B cell (primary cell): ENCODE measurements at regions not wholly inside any gene's neighbourhood (a gene's known extent, or its start where the extent isn't known, plus 50 kb on each side); places are given as distances from the start of the nearest gene placed in this dataset.

Source experiments
- ATAC-seq: fragments of 200-7000 bp; cut with Tn5 transposase; one replicate; pipeline ENCODE4 v1.10.0; 2021; ENCODE audit warnings: low read depth, mild to moderate bottlenecking, moderate number of reproducible peaks, moderate library complexity
- CTCF ChIA-PET: fragments of 350-600 bp; sonication (Branson Sonifier 250); formaldehyde crosslinking; loops from one replicate; lab custom pipeline; 2021; ENCODE audit warnings: antibody characterized with exemption, inconsistent platforms; lab: Charles Lee
- POLR2A ChIA-PET: fragments of 350-600 bp; sonication (Branson Sonifier 250); formaldehyde crosslinking; loops from one replicate; lab custom pipeline; 2021; ENCODE audit warnings: antibody characterized with exemption; lab: Charles Lee
- DNase-seq: peaks from one replicate; pipeline ENCODE4 v3.0.0; 2013
- H2AFZ ChIP-seq: 2 replicates; pipeline ENCODE4 v1.6.1; 2012; ENCODE audit warnings: mild to moderate bottlenecking, low read depth, low read length; ENCODE audit not compliant: insufficient read depth, poor library complexity, severe bottlenecking
- H3K27ac ChIP-seq, 2 donors: 1 replicate in 1 of 2; 2 replicates in 1 of 2; pipeline ENCODE4 v1.5.1; 2012 to 2013; ENCODE audit warnings: low read length in 2 of 2, mild to moderate bottlenecking in 2 of 2, moderate library complexity in 1 of 2
- H3K27me3 ChIP-seq, 4 experiments: fragments of 200-600 bp in 1 of 4; sonication (generic) in 1 of 4; replicated peaks in 1 of 4; 1 replicate in 2 of 4; 2 replicates in 2 of 4; pipeline versions ENCODE4 v1.6.1 to v1.7.0; 2013 to 2016; ENCODE audit warnings: low read length in 3 of 4, mild to moderate bottlenecking in 2 of 4, mixed read lengths in 1 of 4, moderate library complexity in 1 of 4; ENCODE audit not compliant: insufficient read depth in 4 of 4, control insufficient read depth in 3 of 4; ENCODE audit errors: control extremely low read depth in 1 of 4
- H3K36me3 ChIP-seq, 2 experiments: replicated peaks in 1 of 2; 1 replicate in 1 of 2; 2 replicates in 1 of 2; pipeline versions ENCODE4 v1.6.1 to v1.7.1; 2013; ENCODE audit warnings: low read length in 1 of 2; ENCODE audit not compliant: insufficient read depth in 2 of 2, control insufficient read depth in 1 of 2; ENCODE audit errors: control extremely low read depth in 1 of 2, extremely low read depth in 1 of 2
- H3K4me1 ChIP-seq, 2 donors: fragments of 200-600 bp in 1 of 2; sonication (generic) in 1 of 2; 1 replicate in 1 of 2; 2 replicates in 1 of 2; pipeline versions ENCODE4 v1.5.1 to v1.6.1; 2013 to 2017; ENCODE audit warnings: low read length in 2 of 2; ENCODE audit not compliant: control insufficient read depth in 2 of 2, insufficient read depth in 2 of 2
- H3K4me2 ChIP-seq: replicated peaks from 2 replicates; pipeline ENCODE3; 2012; ENCODE audit warnings: mild to moderate bottlenecking, low read depth, low read length; ENCODE audit not compliant: poor library complexity, severe bottlenecking
- H3K4me3 ChIP-seq, 5 experiments: fragments of 200-600 bp in 1 of 5; sonication (generic) in 1 of 5; 1 replicate in 3 of 5; 2 replicates in 2 of 5; pipeline versions ENCODE4 v1.5.1 to v1.7.0; 2011 to 2016; ENCODE audit warnings: low read length in 4 of 5, mild to moderate bottlenecking in 4 of 5, low read depth in 2 of 5, control low read depth in 1 of 5, moderate library complexity in 1 of 5; ENCODE audit not compliant: insufficient read depth in 1 of 5; ENCODE audit errors: control extremely low read depth in 1 of 5, extremely low read depth in 1 of 5
- H3K79me2 ChIP-seq: fragments of 200-600 bp; sonication (generic); one replicate; pipeline ENCODE4 v1.6.0; 2016; ENCODE audit warnings: low read length; ENCODE audit not compliant: control insufficient read depth, insufficient read depth
- H3K9ac ChIP-seq: fragments of 200-600 bp; sonication (generic); 2 replicates; pipeline ENCODE4 v1.6.1; 2017; ENCODE audit warnings: mild to moderate bottlenecking, low read length, moderate library complexity
- H3K9me3 ChIP-seq, 3 donors: one replicate each; pipeline versions ENCODE4 v1.6.1 to v1.7.1; 2013; ENCODE audit warnings: low read length in 2 of 3; ENCODE audit not compliant: control insufficient read depth in 2 of 3, insufficient read depth in 1 of 3; ENCODE audit errors: control extremely low read depth in 1 of 3
- H4K20me1 ChIP-seq: 2 replicates; pipeline ENCODE4 v1.6.0; 2012; ENCODE audit warnings: mild to moderate bottlenecking, low read length; ENCODE audit not compliant: insufficient read depth, control insufficient read depth, poor library complexity, severe bottlenecking
- H3K27ac Mint-ChIP-seq: one replicate; pipeline ENCODE4 v1.8.0; 2021; ENCODE audit warnings: mixed read lengths
- H3K27me3 Mint-ChIP-seq: one replicate; pipeline ENCODE4 v1.8.0; 2021; ENCODE audit warnings: mixed read lengths
- H3K4me1 Mint-ChIP-seq: one replicate; pipeline ENCODE4 v1.8.0; 2021; ENCODE audit warnings: mixed read lengths
- H3K4me3 Mint-ChIP-seq: one replicate; pipeline ENCODE4 v1.8.0; 2021; ENCODE audit warnings: mixed read lengths
- H3K9me3 Mint-ChIP-seq: one replicate; pipeline ENCODE4 v1.8.0; 2022; ENCODE audit warnings: mixed read lengths; ENCODE audit not compliant: insufficient read depth
- EZH2 ChIP-seq: IDR thresholded peaks from 2 replicates; pipeline ENCODE4 v1.6.1; 2012; ENCODE audit warnings: borderline replicate concordance, low read depth, mild to moderate bottlenecking, moderate library complexity, low read length; ENCODE audit not compliant: insufficient read depth, poor library complexity, severe bottlenecking
- WGBS: methylation state at CpG from one replicate; pipeline ENCODE4 v1.1.5; 2013; ENCODE audit warnings: missing lambda C conversion rate; ENCODE audit not compliant: insufficient coverage; 5-methylcytosine and 5-hydroxymethylcytosine counted together
- intact Hi-C: fragments of 100-400 bp; cut with micrococcal nuclease; formaldehyde crosslinking; loops from one replicate; pipeline ENCODE4 v1.10.0; 2022
- TF ChIP-seq, protein P1 (sequence below): fragments of 200-600 bp; IDR thresholded peaks from one replicate; pipeline ENCODE4 v1.8.0; 2022; ENCODE audit warnings: antibody characterized with exemption, mild to moderate bottlenecking

DNA sequence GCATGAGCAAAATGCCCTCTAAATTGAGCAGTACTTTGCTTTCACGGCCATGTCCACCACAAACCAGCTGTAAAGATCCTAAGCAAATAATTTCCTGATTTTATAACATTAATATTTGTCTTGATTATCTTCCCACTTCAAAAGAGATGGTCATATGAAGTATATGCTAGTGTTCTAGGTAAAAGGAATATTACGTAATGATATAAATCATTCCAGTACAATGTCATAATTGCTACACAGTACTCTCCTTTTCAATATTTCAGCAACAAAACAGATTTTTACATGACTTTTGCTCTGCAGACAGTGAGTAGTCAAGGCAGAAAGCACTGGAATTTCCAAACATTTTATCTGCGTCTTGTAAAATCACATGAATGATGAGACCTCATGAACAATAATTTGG is 572.8 kb upstream of the FRG1 start:
- no CpG with 5 or more reads among the region's 3 CpGs for WGBS

DNA sequence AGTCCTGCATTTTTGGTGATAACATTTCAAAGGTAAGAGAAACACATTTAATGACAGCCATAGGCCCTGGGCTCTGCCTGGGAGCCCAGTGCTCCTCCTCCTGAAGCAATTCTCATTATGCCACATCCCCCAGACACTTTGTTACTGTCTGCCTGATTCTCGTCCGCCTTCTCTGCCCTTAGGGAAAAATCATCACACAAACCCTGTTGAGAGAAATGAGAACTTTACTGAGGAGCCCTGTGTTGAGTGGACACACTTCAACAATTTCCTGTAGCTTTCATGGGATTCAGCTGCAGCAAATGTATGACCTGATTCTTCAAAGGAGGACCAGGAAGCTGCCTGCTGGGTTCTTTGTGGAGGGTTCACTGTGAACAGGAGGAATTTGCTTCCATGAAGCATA is 566.5 kb upstream of the FRG1 start:
- CTCF ChIA-PET: no interaction called here
- Histone ChIP-seq H4K20me1 (no peaks in the 10 kb centered on the region), H3K36me3 (no peaks in the 10 kb centered on the region), H3K79me2 (no peaks in the 10 kb centered on the region), H3K4me3 (no peak overlapping the region), H3K4me1 (no peaks in the 10 kb centered on the region), H3K27me3 (no peaks in the 10 kb centered on the region), H3K9ac (no peak overlapping the region), H3K4me2 (no peak overlapping the region), H3K27ac (no peak overlapping the region), H2AFZ (no peak overlapping the region), H3K9me3 (peaks cover 0 to 12% (median 0%) of the 10 kb centered on the region in 3 donors)
- Mint-ChIP-seq H3K4me3 (no peak overlapping the region), H3K9me3 (peaks cover 5% of the 10 kb centered on the region), H3K27me3 (no peaks in the 10 kb centered on the region), H3K4me1 (no peaks in the 10 kb centered on the region), H3K27ac (no peak overlapping the region)
- intact Hi-C loops: no loop called here
- no CpG with 5 or more reads among the region's 2 CpGs for WGBS
- DNase-seq: no peak
- POLR2A ChIA-PET: no interaction called here
- TF ChIP-seq, protein P1, sequence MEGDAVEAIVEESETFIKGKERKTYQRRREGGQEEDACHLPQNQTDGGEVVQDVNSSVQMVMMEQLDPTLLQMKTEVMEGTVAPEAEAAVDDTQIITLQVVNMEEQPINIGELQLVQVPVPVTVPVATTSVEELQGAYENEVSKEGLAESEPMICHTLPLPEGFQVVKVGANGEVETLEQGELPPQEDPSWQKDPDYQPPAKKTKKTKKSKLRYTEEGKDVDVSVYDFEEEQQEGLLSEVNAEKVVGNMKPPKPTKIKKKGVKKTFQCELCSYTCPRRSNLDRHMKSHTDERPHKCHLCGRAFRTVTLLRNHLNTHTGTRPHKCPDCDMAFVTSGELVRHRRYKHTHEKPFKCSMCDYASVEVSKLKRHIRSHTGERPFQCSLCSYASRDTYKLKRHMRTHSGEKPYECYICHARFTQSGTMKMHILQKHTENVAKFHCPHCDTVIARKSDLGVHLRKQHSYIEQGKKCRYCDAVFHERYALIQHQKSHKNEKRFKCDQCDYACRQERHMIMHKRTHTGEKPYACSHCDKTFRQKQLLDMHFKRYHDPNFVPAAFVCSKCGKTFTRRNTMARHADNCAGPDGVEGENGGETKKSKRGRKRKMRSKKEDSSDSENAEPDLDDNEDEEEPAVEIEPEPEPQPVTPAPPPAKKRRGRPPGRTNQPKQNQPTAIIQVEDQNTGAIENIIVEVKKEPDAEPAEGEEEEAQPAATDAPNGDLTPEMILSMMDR: no peak
- no peak for TF ChIP-seq EZH2
- ATAC-seq: no peak

More for the DNA sequence above, 572.8 kb upstream of the FRG1 start:
- intact Hi-C loops: no loop called here
- no peaks in the 10 kb centered on the region for H3K9me3 Mint-ChIP-seq
- Histone ChIP-seq H2AFZ (no peak overlapping the region), H3K27me3 (no peaks in the 10 kb centered on the region), H3K9ac (no peak overlapping the region), H3K36me3 (no peaks in the 10 kb centered on the region), H3K9me3 (peaks cover 0 to 15% (median 0%) of the 10 kb centered on the region in 3 donors), H3K4me1 (no peaks in the 10 kb centered on the region), H3K79me2 (no peaks in the 10 kb centered on the region), H3K4me3 (no peak overlapping the region), H3K27ac (no peak overlapping the region), H4K20me1 (no peaks in the 10 kb centered on the region), H3K4me2 (no peak overlapping the region)
- no peak overlapping the region for H3K27ac Mint-ChIP-seq
- H3K4me3 Mint-ChIP-seq: no peak overlapping the region
- no peak for TF ChIP-seq EZH2
- H3K27me3 Mint-ChIP-seq: no peaks in the 10 kb centered on the region
- POLR2A ChIA-PET: no interaction called here
- H3K4me1 Mint-ChIP-seq: no peaks in the 10 kb centered on the region
- DNase-seq: no peak
- ATAC-seq: no peak
- CTCF ChIA-PET: no interaction called here
